Activated naive CD4-positive, alpha-beta T cell treated with anti-CD3 and anti-CD28 coated beads, Interleukin-2, amount 50 U/mL, for 24 hours (primary cell): ENCODE measurements at regions not wholly inside any gene's neighbourhood (a gene's known extent, or its start where the extent isn't known, plus 50 kb on each side); places are given as distances from the start of the nearest gene placed in this dataset.
A peak's percentile ranks its signal among the peaks of the same experiment; 100 is the strongest.
"Not testable (repeated sequence)": the region's sequence is repeated elsewhere in the genome, so short reads cannot be mapped to it uniquely, and the experiment has no call there.

Experiments
- H3K27ac Mint-ChIP-seq: one replicate; pipeline ENCODE4 v1.8.0; 2021; ENCODE audit warnings: mild to moderate bottlenecking, mixed read lengths
- H3K27me3 Mint-ChIP-seq: one replicate; pipeline ENCODE4 v1.8.0; 2021; ENCODE audit warnings: mixed read lengths
- H3K36me3 Mint-ChIP-seq: one replicate; pipeline ENCODE4 v1.8.0; 2021; ENCODE audit warnings: mixed read lengths
- H3K4me1 Mint-ChIP-seq: one replicate; pipeline ENCODE4 v1.8.0; 2021; ENCODE audit warnings: mixed read lengths
- H3K4me3 Mint-ChIP-seq: one replicate; pipeline ENCODE4 v1.8.0; 2021; ENCODE audit warnings: mild to moderate bottlenecking, mixed read lengths
- H3K9me3 Mint-ChIP-seq: one replicate; pipeline ENCODE4 v1.8.0; 2021; ENCODE audit warnings: mixed read lengths

DNA sequence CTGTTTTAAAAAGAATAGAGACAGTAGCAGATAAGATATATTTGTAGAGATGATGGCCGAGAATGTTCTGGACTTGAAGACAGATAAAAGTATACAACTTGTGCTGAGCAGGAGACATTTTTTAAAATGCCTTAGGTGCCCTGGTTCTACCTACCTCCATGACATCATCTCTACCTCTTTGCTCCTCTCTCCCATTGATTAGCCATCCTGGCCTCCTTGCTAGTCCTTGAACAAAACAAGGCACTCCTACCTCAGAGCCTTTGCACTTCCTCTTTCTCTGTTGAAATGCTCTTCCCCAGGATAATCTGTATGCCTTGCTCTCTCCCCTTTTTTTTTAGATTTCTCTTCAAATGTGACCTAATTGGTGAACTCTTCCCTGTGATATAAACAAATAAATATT is 92.6 kb upstream of the MAGI3 start:
- H3K4me3 Mint-ChIP-seq: no peak overlapping the region
- peaks cover 10% of the 10 kb centered on the region for H3K27me3 Mint-ChIP-seq
- H3K27ac Mint-ChIP-seq: no peak overlapping the region
- H3K4me1 Mint-ChIP-seq: no peaks in the 10 kb centered on the region
- no peaks in the 10 kb centered on the region for H3K9me3 Mint-ChIP-seq
- no peaks in the 10 kb centered on the region for H3K36me3 Mint-ChIP-seq

DNA sequence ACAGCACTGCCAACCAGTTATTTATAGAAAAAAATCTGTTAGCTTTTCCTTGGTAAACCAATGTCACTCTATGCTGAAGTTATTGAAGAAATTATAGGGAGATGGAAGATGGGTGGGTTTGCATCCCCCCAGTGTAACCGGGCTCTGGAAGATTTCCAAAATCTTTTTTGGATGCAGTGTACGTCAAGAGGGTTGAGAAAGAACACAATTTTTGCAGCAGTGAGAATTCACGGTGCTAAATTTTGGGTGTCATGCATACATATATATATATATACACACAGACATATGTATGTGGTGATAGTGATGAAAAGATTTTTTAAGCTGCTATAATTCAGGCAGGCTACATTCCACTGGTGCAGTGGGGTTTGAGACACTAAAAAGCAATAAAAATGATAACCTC is 91.4 kb upstream of the MAGI3 start:
- peaks cover 7% of the 10 kb centered on the region for H3K27me3 Mint-ChIP-seq
- no peak overlapping the region for H3K27ac Mint-ChIP-seq
- H3K4me1 Mint-ChIP-seq: no peaks in the 10 kb centered on the region
- no peaks in the 10 kb centered on the region for H3K36me3 Mint-ChIP-seq
- no peaks in the 10 kb centered on the region for H3K9me3 Mint-ChIP-seq
- no peak overlapping the region for H3K4me3 Mint-ChIP-seq

DNA sequence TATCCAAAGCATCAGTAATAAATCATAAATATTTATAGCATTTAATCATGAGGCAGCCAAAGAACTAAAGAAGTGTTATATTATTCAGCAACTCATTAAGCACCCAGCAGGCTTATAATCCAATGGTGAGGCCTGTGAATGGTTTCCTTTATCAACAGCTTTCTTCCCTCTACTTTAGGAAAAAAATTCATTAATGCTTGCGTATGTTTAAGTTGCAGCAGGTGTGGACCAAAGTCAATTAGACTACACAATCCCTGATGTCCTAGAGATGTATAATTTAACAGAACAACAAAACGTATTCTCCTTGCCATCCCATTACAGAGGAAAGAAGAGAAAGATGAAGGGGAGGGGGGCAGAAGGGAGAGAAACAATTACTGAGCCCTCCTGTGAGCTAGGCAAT is 87.7 kb upstream of the MAGI3 start:
- Mint-ChIP-seq H3K36me3 (no peaks in the 10 kb centered on the region), H3K27me3 (peaks cover 2% of the 10 kb centered on the region), H3K27ac (no peak overlapping the region), H3K4me3 (no peak overlapping the region), H3K4me1 (no peaks in the 10 kb centered on the region), H3K9me3 (no peaks in the 10 kb centered on the region)

DNA sequence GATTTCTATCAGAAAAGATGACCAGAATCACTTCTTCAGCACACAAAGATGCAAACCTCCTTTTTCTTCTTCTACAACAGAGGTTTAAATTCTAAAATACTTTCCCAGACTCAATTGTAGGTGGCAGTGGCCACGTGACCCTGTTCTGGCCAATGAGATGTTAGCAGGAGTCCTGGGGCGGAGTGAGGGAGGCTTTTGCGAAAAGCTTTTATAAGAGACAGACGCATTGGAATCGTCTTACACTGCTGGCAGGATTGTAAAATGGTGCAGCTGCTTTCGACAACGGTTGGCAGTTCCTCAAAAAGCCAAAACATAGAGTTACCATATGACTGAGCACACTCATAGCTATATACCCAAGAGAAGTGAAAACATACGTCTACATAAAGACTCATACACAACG is 87.0 kb upstream of the MAGI3 start:
- Mint-ChIP-seq H3K27me3 (peaks cover 2% of the 10 kb centered on the region), H3K9me3 (no peaks in the 10 kb centered on the region), H3K4me1 (peaks cover 4% of the 10 kb centered on the region), H3K4me3 (no peak overlapping the region), H3K27ac (no peak overlapping the region), H3K36me3 (no peaks in the 10 kb centered on the region)

DNA sequence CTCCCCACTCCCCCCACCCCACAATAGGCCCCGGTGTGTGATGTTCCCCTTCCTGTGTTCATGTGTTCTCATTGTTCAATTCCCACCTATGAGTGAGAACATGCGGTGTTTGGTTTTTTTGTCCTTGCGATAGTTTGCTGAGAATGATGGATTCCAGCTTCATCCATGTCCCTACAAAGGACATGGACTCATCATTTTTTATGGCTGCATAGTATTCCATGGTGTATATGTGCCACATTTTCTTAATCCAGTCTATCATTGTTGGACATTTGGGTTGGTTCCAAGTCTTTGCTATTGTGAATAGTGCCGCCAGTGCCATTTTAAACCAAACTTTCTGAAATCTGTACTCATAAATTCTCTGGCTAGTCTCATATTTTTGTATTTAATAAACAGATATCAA is 85.3 kb upstream of the MAGI3 start:
- not testable (repeated sequence) for H3K36me3 Mint-ChIP-seq, H3K27me3 Mint-ChIP-seq, H3K27ac Mint-ChIP-seq, H3K9me3 Mint-ChIP-seq, H3K4me3 Mint-ChIP-seq, H3K4me1 Mint-ChIP-seq

DNA sequence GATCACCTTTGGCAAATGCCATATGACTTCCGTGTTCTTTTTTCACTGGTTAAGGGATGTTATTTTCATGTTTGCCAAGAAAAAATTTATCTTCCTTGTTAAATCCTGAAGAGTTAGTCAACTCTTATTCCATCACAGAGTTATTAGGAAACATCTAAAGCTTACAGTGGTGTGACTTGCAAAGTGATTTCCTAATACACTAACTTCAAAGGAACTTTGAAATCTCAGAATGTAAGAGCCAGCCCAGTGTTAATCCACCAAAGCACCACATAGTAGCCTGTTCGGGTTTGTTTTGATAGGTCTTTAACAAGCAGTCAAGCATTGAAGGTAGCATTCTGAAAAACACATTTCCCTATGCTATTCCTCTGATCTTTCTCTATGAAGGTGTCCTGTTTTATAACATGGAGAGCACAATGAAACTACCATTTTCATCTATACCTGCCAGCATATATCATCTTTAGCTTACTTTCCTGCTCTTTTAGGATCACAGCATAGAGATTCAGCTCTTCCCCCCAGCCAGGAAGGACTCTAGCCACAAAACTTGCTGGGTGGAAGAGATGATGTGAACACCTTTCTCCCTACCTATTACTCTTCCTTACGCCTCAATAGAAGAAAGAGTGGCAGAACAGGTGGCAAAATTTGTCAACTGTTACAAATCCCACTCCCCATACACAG is 82.4 kb upstream of the MAGI3 start:
- peaks cover 2% of the 10 kb centered on the region for H3K36me3 Mint-ChIP-seq
- peak overlapping the region; percentile 1 for H3K27ac Mint-ChIP-seq
- no peak overlapping the region for H3K4me3 Mint-ChIP-seq
- peaks cover 3% of the 10 kb centered on the region for H3K27me3 Mint-ChIP-seq
- H3K9me3 Mint-ChIP-seq: peaks cover 4% of the 10 kb centered on the region
- H3K4me1 Mint-ChIP-seq: peaks cover 9% of the 10 kb centered on the region

DNA sequence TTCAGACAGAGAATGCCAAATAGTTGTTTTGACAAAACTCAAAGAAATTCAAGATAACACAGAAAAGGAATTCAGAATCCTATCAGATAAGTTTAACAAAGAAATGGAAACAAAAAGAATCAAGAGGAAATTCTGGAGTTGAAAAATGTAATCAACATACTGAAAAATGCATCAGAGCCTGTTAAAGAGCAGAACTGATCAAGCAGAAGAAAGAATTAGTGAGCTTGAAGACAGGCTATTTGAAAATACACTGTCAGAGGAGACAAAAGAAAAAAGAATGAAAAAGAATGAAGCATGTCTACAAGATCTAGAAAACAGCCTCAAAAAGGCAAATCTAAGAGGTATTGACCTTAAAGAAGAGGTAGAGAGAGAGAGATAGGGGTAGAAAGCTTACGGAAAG is 77.7 kb upstream of the MAGI3 start:
- not testable (repeated sequence) for H3K4me3 Mint-ChIP-seq, H3K27ac Mint-ChIP-seq, H3K36me3 Mint-ChIP-seq, H3K4me1 Mint-ChIP-seq
- H3K27me3 Mint-ChIP-seq: peaks cover 13% of the 10 kb centered on the region
- H3K9me3 Mint-ChIP-seq: peaks cover 15% of the 10 kb centered on the region

DNA sequence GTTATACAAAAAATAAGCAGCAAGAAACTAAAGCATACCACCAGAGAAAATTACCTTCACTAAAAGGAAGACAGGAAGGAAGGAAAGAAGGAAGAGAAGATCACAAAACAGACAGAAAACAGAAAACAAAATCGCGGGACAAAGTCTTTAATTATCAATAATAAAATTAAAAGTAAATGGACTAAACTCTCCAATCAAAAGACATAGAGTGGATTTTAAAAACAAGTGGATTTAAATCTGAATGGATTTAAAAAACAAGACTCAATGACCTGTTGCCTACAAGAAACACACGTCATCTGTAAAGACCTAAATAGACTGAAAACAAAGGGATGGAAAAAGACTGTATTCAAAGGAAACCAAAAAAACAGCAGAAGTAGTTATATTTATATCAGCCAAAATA is 75.7 kb upstream of the MAGI3 start:
- Mint-ChIP-seq H3K9me3 (peaks cover 15% of the 10 kb centered on the region), H3K4me1 (no peaks in the 10 kb centered on the region), H3K36me3 (peaks cover 2% of the 10 kb centered on the region), H3K27ac (no peak overlapping the region), H3K27me3 (peaks cover 13% of the 10 kb centered on the region), H3K4me3 (no peak overlapping the region)

DNA sequence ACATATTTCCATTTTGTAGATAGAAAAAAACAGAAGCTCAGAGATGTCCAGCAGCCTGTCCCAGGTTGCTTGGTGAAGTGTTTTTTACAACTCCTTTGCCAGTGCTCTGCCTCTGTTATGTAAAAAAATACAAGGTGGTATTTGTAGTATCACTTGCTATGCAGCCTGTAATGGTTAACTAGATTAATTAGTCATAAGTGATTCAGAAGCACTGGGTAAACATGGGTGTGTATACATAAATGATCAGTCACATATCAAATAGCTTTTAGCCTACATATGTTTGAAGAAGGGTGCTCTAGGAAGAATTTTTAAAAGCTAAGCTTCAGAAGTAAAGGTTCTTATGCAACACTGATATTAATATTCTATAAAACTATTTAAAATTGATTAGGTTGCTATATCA is 70.0 kb upstream of the MAGI3 start:
- H3K36me3 Mint-ChIP-seq: no peaks in the 10 kb centered on the region
- no peak overlapping the region for H3K4me3 Mint-ChIP-seq
- H3K27ac Mint-ChIP-seq: no peak overlapping the region
- no peaks in the 10 kb centered on the region for H3K27me3 Mint-ChIP-seq
- no peaks in the 10 kb centered on the region for H3K9me3 Mint-ChIP-seq
- no peaks in the 10 kb centered on the region for H3K4me1 Mint-ChIP-seq

DNA sequence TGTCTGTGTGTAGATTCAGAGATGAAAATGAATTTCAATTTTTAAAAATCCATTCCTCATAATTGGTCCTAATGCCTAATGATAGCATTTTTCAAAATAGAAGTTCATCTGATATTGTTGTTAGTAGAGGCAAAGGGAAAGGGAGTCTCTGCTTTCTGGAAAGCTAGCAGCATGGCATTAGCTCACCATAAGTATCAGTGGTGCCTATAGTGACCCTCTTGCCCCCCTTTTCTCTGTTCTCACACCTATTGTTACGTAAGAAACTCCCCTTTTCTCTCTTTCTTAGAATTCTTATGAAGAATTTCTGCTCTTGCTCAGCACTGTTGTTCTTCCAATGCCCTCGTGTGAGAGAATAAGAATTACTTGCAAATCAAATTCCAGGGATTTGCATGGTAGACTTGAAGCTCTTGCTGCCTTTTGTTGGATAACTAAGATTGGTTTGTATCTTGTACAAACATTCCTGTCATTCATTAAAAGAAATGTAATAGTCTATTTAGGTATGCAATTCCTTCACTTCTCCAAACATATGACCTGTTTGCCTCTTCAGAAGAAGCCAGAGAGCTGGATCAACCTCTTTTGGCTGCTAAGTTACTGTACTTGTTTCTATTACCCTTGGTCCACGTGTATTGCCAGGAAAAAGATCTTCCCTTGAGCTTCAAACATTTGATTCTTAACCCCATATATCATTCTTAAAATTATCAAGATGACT is 69.2 kb upstream of the MAGI3 start:
- no peaks in the 10 kb centered on the region for H3K36me3 Mint-ChIP-seq
- H3K4me3 Mint-ChIP-seq: no peak overlapping the region
- no peaks in the 10 kb centered on the region for H3K9me3 Mint-ChIP-seq
- no peaks in the 10 kb centered on the region for H3K27me3 Mint-ChIP-seq
- H3K27ac Mint-ChIP-seq: no peak overlapping the region
- no peaks in the 10 kb centered on the region for H3K4me1 Mint-ChIP-seq

DNA sequence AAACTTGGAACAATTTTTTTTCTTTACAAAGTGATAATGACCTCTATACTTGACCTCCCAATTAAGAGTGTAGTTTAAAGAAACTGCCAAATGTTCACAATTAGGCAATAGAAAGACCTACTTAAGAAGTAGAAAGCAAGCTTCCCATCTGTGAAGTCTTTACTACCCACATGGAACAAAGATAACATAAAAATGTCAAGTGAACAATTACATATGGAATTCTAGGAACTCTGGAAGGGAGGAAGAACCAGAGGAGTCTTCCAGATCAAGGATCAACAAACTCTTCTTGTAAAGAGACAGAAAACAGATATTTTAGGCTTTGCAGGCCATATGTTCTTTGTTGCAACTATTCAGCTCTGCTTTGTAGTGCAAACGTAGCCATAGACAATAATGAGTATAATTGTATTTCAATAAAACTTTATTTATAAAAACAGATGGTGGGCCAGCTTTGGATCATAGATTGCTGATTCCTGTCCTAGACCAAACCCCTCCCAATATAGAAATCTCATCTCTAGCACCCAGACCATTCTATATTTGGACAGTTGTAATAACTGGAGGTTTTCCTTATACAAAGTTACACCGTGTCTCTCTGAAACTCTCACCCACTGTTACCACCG is 68.4 kb upstream of the MAGI3 start:
- no peaks in the 10 kb centered on the region for H3K27me3 Mint-ChIP-seq
- H3K36me3 Mint-ChIP-seq: no peaks in the 10 kb centered on the region
- H3K4me3 Mint-ChIP-seq: no peak overlapping the region
- no peaks in the 10 kb centered on the region for H3K9me3 Mint-ChIP-seq
- no peak overlapping the region for H3K27ac Mint-ChIP-seq
- no peaks in the 10 kb centered on the region for H3K4me1 Mint-ChIP-seq

DNA sequence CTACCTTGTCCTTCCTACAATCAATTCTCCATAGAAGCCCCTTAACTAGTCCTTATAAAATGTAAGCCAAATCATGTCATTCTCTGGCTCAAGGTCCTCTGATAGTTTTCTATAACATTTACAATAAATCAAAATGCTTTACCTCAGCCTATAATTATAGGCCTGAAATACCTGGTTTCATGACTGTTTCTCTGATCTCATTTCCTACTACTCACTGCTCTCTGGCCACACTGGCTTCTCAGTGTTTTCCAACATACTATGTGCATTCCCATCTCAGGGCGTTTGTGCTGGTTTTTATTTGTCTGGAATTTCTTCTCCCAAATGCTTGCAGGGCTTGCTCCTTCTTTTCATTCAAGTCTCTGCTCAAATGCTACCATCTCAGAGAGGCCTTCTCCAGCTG is 67.9 kb upstream of the MAGI3 start:
- no peaks in the 10 kb centered on the region for H3K9me3 Mint-ChIP-seq
- no peak overlapping the region for H3K4me3 Mint-ChIP-seq
- no peak overlapping the region for H3K27ac Mint-ChIP-seq
- no peaks in the 10 kb centered on the region for H3K36me3 Mint-ChIP-seq
- H3K27me3 Mint-ChIP-seq: no peaks in the 10 kb centered on the region
- no peaks in the 10 kb centered on the region for H3K4me1 Mint-ChIP-seq

DNA sequence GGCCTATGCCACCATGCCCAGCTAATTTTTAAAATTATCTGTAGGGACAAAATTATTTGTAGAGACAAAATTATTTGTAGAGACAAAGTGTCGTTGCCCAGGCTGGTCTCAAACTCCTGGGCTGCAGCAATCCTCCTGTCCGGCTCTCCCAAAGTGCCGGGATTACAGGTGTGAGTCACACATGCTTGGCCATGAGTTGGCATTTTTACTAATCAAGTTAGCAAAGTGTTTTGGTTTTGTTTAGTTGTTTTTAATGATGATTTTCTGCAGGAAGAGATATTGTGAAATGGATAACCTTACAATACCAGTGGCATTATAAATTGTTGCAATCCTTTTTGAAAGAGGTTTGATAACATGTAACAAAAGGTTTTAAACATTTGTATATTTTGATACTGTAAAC is 65.3 kb upstream of the MAGI3 start:
- no peaks in the 10 kb centered on the region for H3K36me3 Mint-ChIP-seq
- no peaks in the 10 kb centered on the region for H3K4me1 Mint-ChIP-seq
- no peak overlapping the region for H3K27ac Mint-ChIP-seq
- H3K27me3 Mint-ChIP-seq: no peaks in the 10 kb centered on the region
- H3K9me3 Mint-ChIP-seq: no peaks in the 10 kb centered on the region
- no peak overlapping the region for H3K4me3 Mint-ChIP-seq

DNA sequence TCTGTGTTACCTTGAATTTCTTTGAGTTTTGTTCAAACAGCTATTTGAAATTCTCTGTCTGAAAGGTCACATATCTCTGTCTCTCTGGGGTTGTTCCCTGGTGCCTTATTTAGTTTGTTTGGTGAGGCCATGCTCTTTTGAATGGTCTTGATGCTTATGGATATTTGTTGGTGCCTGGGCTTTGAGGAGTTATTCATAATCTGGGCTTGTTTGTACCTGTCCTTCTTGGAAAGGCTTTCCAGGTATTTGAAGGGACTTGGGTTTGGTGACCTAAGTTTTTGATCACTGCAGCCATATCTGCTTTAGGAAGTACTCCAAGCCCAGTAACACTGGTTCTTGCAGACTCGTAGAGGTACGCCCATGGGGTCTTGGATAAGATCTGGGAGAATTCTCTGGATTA is 63.3 kb upstream of the MAGI3 start:
- Mint-ChIP-seq H3K36me3 (no peaks in the 10 kb centered on the region), H3K4me3 (no peak overlapping the region), H3K4me1 (no peaks in the 10 kb centered on the region), H3K27me3 (no peaks in the 10 kb centered on the region), H3K9me3 (no peaks in the 10 kb centered on the region), H3K27ac (no peak overlapping the region)

DNA sequence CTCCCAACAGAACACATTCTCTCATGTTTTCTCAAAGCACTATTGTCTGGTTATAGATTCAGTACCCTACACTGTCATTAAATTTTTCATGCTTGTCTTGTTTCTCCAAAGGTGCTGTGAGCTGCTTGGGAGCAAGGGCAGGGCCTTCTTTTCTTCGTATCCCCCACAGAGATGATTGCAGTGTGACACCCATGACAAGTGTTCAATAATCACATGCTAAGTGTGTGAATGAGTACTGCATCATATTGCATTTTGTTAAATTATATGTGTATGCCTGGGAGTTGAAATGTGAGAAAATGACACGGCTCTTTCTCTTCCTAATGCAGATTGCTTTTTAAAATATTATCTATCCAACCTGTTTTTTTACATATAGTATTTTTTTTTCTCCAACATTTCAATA is 57.3 kb upstream of the MAGI3 start:
- Mint-ChIP-seq H3K36me3 (no peaks in the 10 kb centered on the region), H3K4me1 (no peaks in the 10 kb centered on the region), H3K27ac (no peak overlapping the region), H3K4me3 (no peak overlapping the region), H3K27me3 (no peaks in the 10 kb centered on the region), H3K9me3 (no peaks in the 10 kb centered on the region)

DNA sequence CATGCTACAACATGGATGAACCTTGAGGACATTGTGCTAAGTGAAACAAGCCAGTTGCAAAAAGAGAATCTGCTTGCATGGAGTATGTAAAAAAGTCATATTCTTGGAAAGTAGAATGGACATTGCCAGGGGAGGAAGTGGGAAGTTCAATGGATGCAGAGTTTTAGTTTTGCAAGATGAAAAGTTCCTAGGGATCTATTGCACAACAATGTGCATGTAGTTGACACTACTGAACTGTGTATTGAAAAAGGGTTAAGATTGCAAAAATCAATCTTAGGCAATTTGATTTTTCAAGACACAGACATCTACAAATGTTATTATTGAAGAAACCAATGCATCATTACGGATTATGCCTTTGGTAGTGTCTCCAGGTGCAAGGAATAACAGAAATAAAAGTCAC is 50.3 kb upstream of the MAGI3 start:
- Mint-ChIP-seq H3K4me3 (no peak overlapping the region), H3K36me3 (no peaks in the 10 kb centered on the region), H3K27me3 (peaks cover 11% of the 10 kb centered on the region), H3K4me1 (no peaks in the 10 kb centered on the region), H3K9me3 (peaks cover 11% of the 10 kb centered on the region), H3K27ac (no peak overlapping the region)
